GM19239 (cell line): ENCODE measurements at regions not wholly inside any gene's neighbourhood (a gene's known extent, or its start where the extent isn't known, plus 50 kb on each side); places are given as distances from the start of the nearest gene placed in this dataset.
"Not testable (repeated sequence)": the region's sequence is repeated elsewhere in the genome, so short reads cannot be mapped to it uniquely, and the experiment has no call there.

Experiments
- DNase-seq: peaks from one replicate; pipeline ENCODE4 v3.0.0; 2011; ENCODE audit warnings: low spot score; ENCODE audit not compliant: insufficient read length
- FAIRE-seq: peaks from 2 replicates; lab custom pipeline; 2011; peaks lifted over from hg19 to GRCh38; lab: Jason Lieb, UNC

GRCh38 chr3:177354466-177354865 lies 157.2 kb upstream of the TBL1XR1 start:
- FAIRE-seq: no peak

GRCh38 chr3:177356113-177356512 lies 158.8 kb upstream of the TBL1XR1 start:
- no peak for DNase-seq
- FAIRE-seq: no peak

More at GRCh38 chr3:177354466-177354865, 157.2 kb upstream of the TBL1XR1 start:
- no peak for DNase-seq

- DNase-seq (no peak), FAIRE-seq (no peak)
These were observed 159.7 kb upstream of the TBL1XR1 start for GRCh38 chr3:177356952-177357351.

- FAIRE-seq (peak; percentile 8), DNase-seq (no peak)
These were observed 160.2 kb upstream of the TBL1XR1 start for GRCh38 chr3:177357352-177358090.

- FAIRE-seq (peak; percentile 93), DNase-seq (no peak)
These were observed 161.1 kb upstream of the TBL1XR1 start for GRCh38 chr3:177358091-177358976.

- DNase-seq (no peak), FAIRE-seq (no peak)
These were observed 161.8 kb upstream of the TBL1XR1 start for GRCh38 chr3:177358977-177359592.

- DNase-seq (peak; percentile 83), FAIRE-seq (peak; percentile 90)
These were observed 162.5 kb upstream of the TBL1XR1 start for GRCh38 chr3:177359593-177360357.

GRCh38 chr3:177361081-177361938 lies 164.0 kb upstream of the TBL1XR1 start:
- DNase-seq (no peak), FAIRE-seq (peak; percentile 58)

GRCh38 chr3:177362626-177363025 lies 165.3 kb upstream of the TBL1XR1 start:
- FAIRE-seq: no peak
- DNase-seq: no peak

- no peak for DNase-seq
- FAIRE-seq: no peak
These were observed 167.0 kb upstream of the TBL1XR1 start for GRCh38 chr3:177364236-177364635.

- DNase-seq, FAIRE-seq: not testable (repeated sequence)
These were observed 168.0 kb upstream of the TBL1XR1 start for GRCh38 chr3:177365294-177365693.

- FAIRE-seq (no peak), DNase-seq (no peak)
These were observed 170.5 kb upstream of the TBL1XR1 start for GRCh38 chr3:177367788-177368187.

GRCh38 chr3:177370246-177370822 lies 173.1 kb upstream of the TBL1XR1 start:
- DNase-seq (no peak), FAIRE-seq (no peak)

GRCh38 chr3:177371146-177371545 lies 173.9 kb upstream of the TBL1XR1 start:
- FAIRE-seq (no peak), DNase-seq (no peak)

GRCh38 chr3:177371888-177372287 lies 174.6 kb upstream of the TBL1XR1 start:
- DNase-seq (no peak), FAIRE-seq (no peak)

GRCh38 chr3:177374323-177374722 lies 177.0 kb upstream of the TBL1XR1 start:
- no peak for FAIRE-seq
- DNase-seq: no peak

- no peak for FAIRE-seq
- no peak for DNase-seq
These were observed 178.0 kb upstream of the TBL1XR1 start for GRCh38 chr3:177375316-177375715.

- no peak for DNase-seq
- no peak for FAIRE-seq
These were observed 179.9 kb upstream of the TBL1XR1 start for GRCh38 chr3:177377166-177377565.

- no peak for DNase-seq
- FAIRE-seq: peak; percentile 90
These were observed 180.9 kb upstream of the TBL1XR1 start for GRCh38 chr3:177378168-177378567.
